GM12874 (cell line): ENCODE measurements at regions not wholly inside any gene's neighbourhood (a gene's known extent, or its start where the extent isn't known, plus 50 kb on each side); places are given as distances from the start of the nearest gene placed in this dataset.

Experiments
- CTCF ChIP-seq: IDR thresholded peaks from 2 replicates; pipeline ENCODE4 v1.5.1; 2011; ENCODE audit warnings: low read depth, mild to moderate bottlenecking, control low read depth, low read length, moderate library complexity; ENCODE audit not compliant: insufficient read depth

GRCh38 chr11:104332110-104332509 is 168.2 kb upstream of the PDGFD start:
- TF ChIP-seq CTCF = peak; percentile 50

GRCh38 chr11:104329078-104329665 is 165.2 kb upstream of the PDGFD start:
- no peak for TF ChIP-seq CTCF

- no peak for TF ChIP-seq CTCF
Measured at GRCh38 chr11:104328512-104328907, 164.6 kb upstream of the PDGFD start.

GRCh38 chr11:104327861-104328511 is 164.0 kb upstream of the PDGFD start:
- TF ChIP-seq CTCF = no peak

- no peak for TF ChIP-seq CTCF
Measured at GRCh38 chr11:104325093-104325492, 161.1 kb upstream of the PDGFD start.

GRCh38 chr11:104324276-104324675 is 160.3 kb upstream of the PDGFD start:
- TF ChIP-seq CTCF = no peak

- no peak for TF ChIP-seq CTCF
Measured at GRCh38 chr11:104323841-104324240, 159.9 kb upstream of the PDGFD start.
